ENCODE measurements at regions not wholly inside any gene's neighbourhood (a gene's known extent, or its start where the extent isn't known, plus 50 kb on each side); places are given as distances from the start of the nearest gene placed in this dataset.
A peak's percentile ranks its signal among the peaks of the same experiment; 100 is the strongest.

GRCh38 chr11:30740091-30740490, 153.9 kb upstream of the MPPED2 start:
- no peak overlapping the region for H3K9ac ChIP-seq (ENCODE audit: low read depth, low read length)
- no peaks in the 10 kb centered on the region for H3K36me3 ChIP-seq (ENCODE audit: control insufficient read depth, insufficient read depth, low read length)
- dilution Hi-C loops (cut with HindIII; ENCODE audit: low sequenced_read_pairs, unreplicated experiment) = no loop called here
- no peaks in the 10 kb centered on the region for H4K20me1 ChIP-seq (ENCODE audit: insufficient read depth, low read length)
- no peaks in the 10 kb centered on the region for H3K27me3 ChIP-seq (ENCODE audit: control insufficient read depth, insufficient read depth, low read length)
- WGBS, 2 experiments (ENCODE audit: extremely low coverage in 2 of 2, insufficient read length in 1 of 2) = no CpG with 5 or more reads among the region's 1 CpG
- H4K8ac ChIP-seq (ENCODE audit: low read depth in 2 of 2, low read length in 2 of 2) = no peak overlapping the region
- 0 out of 2 replicates have a peak overlapping the region, but pooled peaks have one; percentile 48 for H4K5ac ChIP-seq (ENCODE audit: low read depth, low read length)
- no peak overlapping the region for H2AK9ac ChIP-seq (replicated peaks; ENCODE audit: low read depth, low read length, poor library complexity)
- H3K9me3 ChIP-seq (ENCODE audit: control insufficient read depth, insufficient read depth, low read length) = no peaks in the 10 kb centered on the region; the same call in 1 of the 2 replicates
- ChIA-PET CTCF (no interaction called here), POLR2A (ENCODE audit: unreplicated experiment) (no interaction called here)
- no peak overlapping the region for H3K4me2 ChIP-seq (ENCODE audit: low read depth, low read length)
- H3K23ac ChIP-seq (ENCODE audit: low read depth, low read length) = no peak overlapping the region
- H2BK15ac ChIP-seq (ENCODE audit: low read depth, low read length) = peak overlapping the region; percentile 51; the same call in 1 of the 3 replicates
- ATAC-seq (ENCODE audit: low read depth) = no peak
- no peak overlapping the region for H2AK5ac ChIP-seq (ENCODE audit: low read depth, low read length)
- H2BK120ac ChIP-seq (ENCODE audit: low read depth, low read length) = no peak overlapping the region
- peaks cover 2% of the 10 kb centered on the region; the same call in 1 of the 2 replicates for H3K4me1 ChIP-seq (ENCODE audit: control insufficient read depth, insufficient read depth, low read length)
- H3K56ac ChIP-seq (ENCODE audit: extremely low read depth, insufficient read depth, low read length) = no peak overlapping the region
- H2BK20ac ChIP-seq (ENCODE audit: low read depth, low read length) = peak overlapping the region; percentile 57
- peak overlapping the region; percentile 25 for H2BK5ac ChIP-seq (ENCODE audit: low read depth, low read length, poor library complexity, severe bottlenecking)
- in situ Hi-C loops (cut with MboI; ENCODE audit: low sequenced_read_pairs) = no loop called here
- H3K18ac ChIP-seq (ENCODE audit: low read depth, low read length) = peak overlapping the region; percentile 85
- no peaks in the 10 kb centered on the region for H3K79me1 ChIP-seq (ENCODE audit: low read depth in 1 of 2, low read length in 2 of 2)
- H3K14ac ChIP-seq (replicated peaks; ENCODE audit: low read depth, low read length) = peak overlapping the region; percentile 37; the same call in 1 of the 2 replicates
- TF ChIP-seq BHLHE40 (IDR thresholded peaks at IDR 0.05; ENCODE audit: low read depth, low read length) (no peak), RCOR1 (IDR thresholded peaks at IDR 0.05; ENCODE audit: insufficient replicate concordance, low read length) (no peak), RAD21 (IDR thresholded peaks at IDR 0.05; ENCODE audit: low read length) (no peak), MAFK (IDR thresholded peaks at IDR 0.05; ENCODE audit: low read depth, low read length) (no peak), CHD1 (IDR thresholded peaks at IDR 0.05; ENCODE audit: low read depth, low read length) (no peak), MAZ (IDR thresholded peaks at IDR 0.05; ENCODE audit: borderline replicate concordance, low read depth, low read length) (no peak), SMC3 (IDR thresholded peaks at IDR 0.05; ENCODE audit: low read depth, low read length) (no peak), CEBPB (IDR thresholded peaks at IDR 0.05; ENCODE audit: low read depth, low read length) (no peak), MXI1 (IDR thresholded peaks at IDR 0.05; ENCODE audit: borderline replicate concordance, low read depth, low read length) (no peak), FOS (IDR thresholded peaks at IDR 0.05; ENCODE audit: low read depth, low read length) (no peak), POLR2A (IDR thresholded peaks at IDR 0.05; ENCODE audit: low read depth, low read length) (no peak), NFE2L2 (IDR thresholded peaks at IDR 0.05; ENCODE audit: low read depth, low read length) (no peak), RFX5 (IDR thresholded peaks at IDR 0.05; ENCODE audit: low read depth, low read length) (no peak)
- TF ChIP-seq, protein P1, sequence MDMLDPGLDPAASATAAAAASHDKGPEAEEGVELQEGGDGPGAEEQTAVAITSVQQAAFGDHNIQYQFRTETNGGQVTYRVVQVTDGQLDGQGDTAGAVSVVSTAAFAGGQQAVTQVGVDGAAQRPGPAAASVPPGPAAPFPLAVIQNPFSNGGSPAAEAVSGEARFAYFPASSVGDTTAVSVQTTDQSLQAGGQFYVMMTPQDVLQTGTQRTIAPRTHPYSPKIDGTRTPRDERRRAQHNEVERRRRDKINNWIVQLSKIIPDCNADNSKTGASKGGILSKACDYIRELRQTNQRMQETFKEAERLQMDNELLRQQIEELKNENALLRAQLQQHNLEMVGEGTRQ (IDR thresholded peaks at IDR 0.05; ENCODE audit: low read depth, low read length) = no peak
- TF ChIP-seq, protein P2, sequence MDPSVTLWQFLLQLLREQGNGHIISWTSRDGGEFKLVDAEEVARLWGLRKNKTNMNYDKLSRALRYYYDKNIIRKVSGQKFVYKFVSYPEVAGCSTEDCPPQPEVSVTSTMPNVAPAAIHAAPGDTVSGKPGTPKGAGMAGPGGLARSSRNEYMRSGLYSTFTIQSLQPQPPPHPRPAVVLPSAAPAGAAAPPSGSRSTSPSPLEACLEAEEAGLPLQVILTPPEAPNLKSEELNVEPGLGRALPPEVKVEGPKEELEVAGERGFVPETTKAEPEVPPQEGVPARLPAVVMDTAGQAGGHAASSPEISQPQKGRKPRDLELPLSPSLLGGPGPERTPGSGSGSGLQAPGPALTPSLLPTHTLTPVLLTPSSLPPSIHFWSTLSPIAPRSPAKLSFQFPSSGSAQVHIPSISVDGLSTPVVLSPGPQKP (IDR thresholded peaks at IDR 0.05; ENCODE audit: borderline replicate concordance, low read depth, low read length) = no peak
- TF ChIP-seq, protein P3, sequence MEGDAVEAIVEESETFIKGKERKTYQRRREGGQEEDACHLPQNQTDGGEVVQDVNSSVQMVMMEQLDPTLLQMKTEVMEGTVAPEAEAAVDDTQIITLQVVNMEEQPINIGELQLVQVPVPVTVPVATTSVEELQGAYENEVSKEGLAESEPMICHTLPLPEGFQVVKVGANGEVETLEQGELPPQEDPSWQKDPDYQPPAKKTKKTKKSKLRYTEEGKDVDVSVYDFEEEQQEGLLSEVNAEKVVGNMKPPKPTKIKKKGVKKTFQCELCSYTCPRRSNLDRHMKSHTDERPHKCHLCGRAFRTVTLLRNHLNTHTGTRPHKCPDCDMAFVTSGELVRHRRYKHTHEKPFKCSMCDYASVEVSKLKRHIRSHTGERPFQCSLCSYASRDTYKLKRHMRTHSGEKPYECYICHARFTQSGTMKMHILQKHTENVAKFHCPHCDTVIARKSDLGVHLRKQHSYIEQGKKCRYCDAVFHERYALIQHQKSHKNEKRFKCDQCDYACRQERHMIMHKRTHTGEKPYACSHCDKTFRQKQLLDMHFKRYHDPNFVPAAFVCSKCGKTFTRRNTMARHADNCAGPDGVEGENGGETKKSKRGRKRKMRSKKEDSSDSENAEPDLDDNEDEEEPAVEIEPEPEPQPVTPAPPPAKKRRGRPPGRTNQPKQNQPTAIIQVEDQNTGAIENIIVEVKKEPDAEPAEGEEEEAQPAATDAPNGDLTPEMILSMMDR (conservative IDR thresholded peaks at IDR 0.05; ENCODE audit: low read depth, low read length) = no peak
- 0 out of 2 replicates have a peak overlapping the region, but pooled peaks have one; percentile 5 for H3K4ac ChIP-seq (ENCODE audit: low read depth, low read length)
- intact Hi-C loops (cut with micrococcal nuclease) = loop anchor here (5.0 kb wide), 1 partner anchor 47 kb away; no protein-coding TSS in a partner anchor
- no peak overlapping the region for H2AFZ ChIP-seq (replicated peaks; ENCODE audit: low read length, poor library complexity)
- no peak for DNase-seq
- H3K4me3 ChIP-seq (ENCODE audit: insufficient read depth, low read depth, low read length) = no peak overlapping the region
- no peak overlapping the region for H4K91ac ChIP-seq (ENCODE audit: insufficient read depth, low read depth, low read length)
- H3K27ac ChIP-seq (ENCODE audit: insufficient read depth, low read length) = no peak overlapping the region
- no peaks in the 10 kb centered on the region for H3K9me1 ChIP-seq (ENCODE audit: insufficient read depth, low read length)
- no TSS peak for BruUV-seq (replicated peaks)
